ENCODE measurements at regions not wholly inside any gene's neighbourhood (a gene's known extent, or its start where the extent isn't known, plus 50 kb on each side); places are given as distances from the start of the nearest gene placed in this dataset.
"Not testable (repeated sequence)": the region's sequence is repeated elsewhere in the genome, so short reads cannot be mapped to it uniquely, and the experiment has no call there.

- H4K20me1 ChIP-seq (ENCODE audit: insufficient read depth); H3K4me1 ChIP-seq (ENCODE audit: low read depth, poor library complexity, severe bottlenecking); H3K27ac ChIP-seq; H2AFZ ChIP-seq (ENCODE audit: low read depth); H3K4me3 ChIP-seq (IDR thresholded peaks at IDR 0.05; ENCODE audit: insufficient read depth, low read depth, low read length); H3K36me3 ChIP-seq (ENCODE audit: insufficient read depth); H3K79me2 ChIP-seq (ENCODE audit: insufficient read depth, low read depth); H3K4me2 ChIP-seq; H3K9ac ChIP-seq; H3K27me3 ChIP-seq (ENCODE audit: insufficient read depth, low read depth): not testable (repeated sequence)
Measured at GRCh38 chr9:42860133-42860532, 676.7 kb downstream of the SPATA31A6 start.

GRCh38 chr9:42862465-42862864 is 679.0 kb downstream of the SPATA31A6 start:
- not testable (repeated sequence) for H3K9ac ChIP-seq; H3K27ac ChIP-seq; H3K79me2 ChIP-seq (ENCODE audit: insufficient read depth, low read depth); H4K20me1 ChIP-seq (ENCODE audit: insufficient read depth); H3K36me3 ChIP-seq (ENCODE audit: insufficient read depth); H3K4me3 ChIP-seq (IDR thresholded peaks at IDR 0.05; ENCODE audit: insufficient read depth, low read depth, low read length); H3K4me1 ChIP-seq (ENCODE audit: low read depth, poor library complexity, severe bottlenecking); H3K27me3 ChIP-seq (ENCODE audit: insufficient read depth, low read depth); H2AFZ ChIP-seq (ENCODE audit: low read depth); H3K4me2 ChIP-seq
